GDM1 (cell line): ENCODE measurements at regions not wholly inside any gene's neighbourhood (a gene's known extent, or its start where the extent isn't known, plus 50 kb on each side); places are given as distances from the start of the nearest gene placed in this dataset.
"Not testable (repeated sequence)": the region's sequence is repeated elsewhere in the genome, so short reads cannot be mapped to it uniquely, and the experiment has no call there.

ENCODE experiments used
- DNase-seq: peaks from one replicate; lab custom pipeline; 2025; lab: John Stamatoyannopoulos, UW

DNA sequence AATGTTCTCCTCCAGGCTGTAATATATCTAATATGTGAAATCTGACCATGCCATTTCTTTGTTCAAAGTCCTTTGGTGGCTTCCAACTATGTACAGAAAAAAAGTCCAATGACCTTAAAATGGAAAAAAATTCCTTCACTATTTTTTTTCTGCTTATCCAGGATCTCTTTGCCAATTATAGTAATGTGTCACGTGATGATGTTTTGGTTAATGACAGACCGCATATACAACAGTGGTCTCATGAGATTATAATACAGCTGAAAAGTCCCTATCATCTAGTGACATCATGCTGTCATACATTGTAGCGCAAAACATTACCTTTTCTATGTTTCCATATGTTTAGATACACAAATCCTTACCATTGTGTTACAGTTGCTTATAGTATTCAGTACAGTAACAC lies 477.6 kb downstream of the TMEM232 start:
- DNase-seq: no peak

DNA sequence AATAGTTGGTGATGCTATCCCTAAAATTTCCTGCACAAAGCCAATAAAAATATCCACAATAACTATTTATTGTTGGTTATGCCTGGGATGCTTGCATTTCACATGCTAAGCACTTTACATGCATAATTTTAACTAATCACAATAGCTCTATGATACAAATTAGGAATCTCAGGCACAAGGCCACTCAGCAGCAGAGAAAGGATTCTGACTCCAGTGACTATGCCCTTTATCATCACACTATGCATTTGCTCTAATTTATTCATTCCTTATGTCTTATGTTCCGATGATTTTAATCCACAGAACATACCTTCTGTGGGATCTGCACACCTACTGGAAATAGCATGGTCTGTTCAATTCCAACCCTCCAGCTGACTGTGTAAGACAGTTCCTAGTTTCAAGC lies 476.1 kb downstream of the TMEM232 start:
- no peak for DNase-seq

DNA sequence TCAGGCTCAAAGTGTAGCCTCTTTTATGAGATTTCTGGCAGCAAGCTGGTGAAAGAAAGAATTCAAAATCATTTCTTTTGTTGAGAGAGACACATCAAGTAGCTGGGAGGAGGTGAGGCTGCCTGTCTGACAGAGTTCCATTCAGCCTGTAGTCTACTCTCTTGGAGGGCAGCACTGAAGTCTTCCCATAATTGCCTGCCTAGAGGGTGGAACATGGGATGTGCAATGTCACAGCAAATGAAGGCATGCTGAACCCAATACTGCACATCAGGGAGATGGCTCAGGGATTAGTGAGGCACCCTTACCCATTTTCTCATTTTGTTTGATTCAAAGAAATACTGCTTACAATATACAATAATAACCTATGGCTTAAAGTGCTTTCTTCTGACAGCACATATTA lies 475.7 kb downstream of the TMEM232 start:
- DNase-seq: no peak

DNA sequence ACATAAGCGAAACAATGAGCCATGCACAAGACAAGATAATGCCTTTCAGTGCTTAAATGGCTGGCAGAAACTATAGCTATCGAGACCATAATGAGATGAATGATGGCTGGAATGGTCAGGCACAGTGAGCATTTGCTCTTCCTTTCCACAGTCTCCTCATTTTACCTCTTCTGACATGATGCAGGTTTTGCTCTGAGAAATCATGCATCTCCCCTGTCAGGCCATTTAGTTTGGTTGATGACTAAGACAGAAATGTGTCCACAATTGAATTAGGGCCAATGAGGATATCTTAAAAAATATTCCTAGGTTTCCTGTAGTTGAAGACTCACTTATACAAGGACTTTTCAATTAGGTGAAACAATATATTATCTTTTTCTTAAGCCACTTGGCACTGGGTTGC lies 475.1 kb downstream of the TMEM232 start:
- DNase-seq: no peak

- DNase-seq: no peak
Measured at GRCh38 chr5:110255194-110255593, 471.3 kb downstream of the TMEM232 start.

DNA sequence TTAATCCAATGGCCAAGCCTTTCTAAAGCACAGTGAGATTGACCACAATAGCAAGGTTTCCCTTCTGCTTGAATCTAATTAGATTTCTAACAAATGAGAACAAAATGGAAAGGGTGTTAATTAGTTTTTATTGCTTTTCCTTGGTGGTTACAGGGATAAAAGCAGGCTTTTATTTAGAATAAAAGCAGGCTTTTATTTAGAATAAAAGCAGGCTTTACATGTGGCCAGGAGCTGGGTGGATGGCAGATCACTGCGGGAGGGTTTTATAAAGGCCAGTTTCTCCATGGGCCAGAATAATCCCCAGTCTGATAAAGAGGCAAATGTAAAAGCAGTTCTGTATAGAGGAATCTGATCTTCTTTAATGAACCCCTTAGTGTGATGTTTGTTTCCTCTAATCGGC lies 470.2 kb downstream of the TMEM232 start:
- no peak for DNase-seq

- no peak for DNase-seq
Measured at GRCh38 chr5:110257971-110258370, 468.5 kb downstream of the TMEM232 start.

- DNase-seq: no peak
Measured at GRCh38 chr5:110258460-110259216, 467.8 kb downstream of the TMEM232 start.

- no peak for DNase-seq
Measured at GRCh38 chr5:110262749-110263148, 463.7 kb downstream of the TMEM232 start.

GRCh38 chr5:110264661-110265060 lies 461.8 kb downstream of the TMEM232 start:
- DNase-seq: no peak

DNA sequence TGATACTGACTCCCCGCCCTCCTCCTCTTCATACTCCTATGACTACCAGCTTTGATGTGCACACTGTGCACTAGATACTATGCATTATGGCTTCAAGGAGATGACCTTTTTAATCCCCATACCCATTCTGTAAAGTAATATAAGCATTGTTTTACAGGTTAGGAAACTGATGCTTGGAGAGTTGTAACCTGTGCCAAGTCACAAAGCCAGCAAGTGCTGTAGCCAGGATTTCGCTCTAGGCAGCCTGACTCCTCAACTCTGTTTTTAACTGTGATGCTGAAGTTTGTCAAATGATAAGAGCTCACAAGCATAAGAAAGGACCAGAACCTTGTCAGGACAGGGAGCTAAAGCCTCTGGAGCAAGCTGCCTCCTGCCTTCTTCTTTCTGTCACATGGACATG lies 461.3 kb downstream of the TMEM232 start:
- no peak for DNase-seq

DNA sequence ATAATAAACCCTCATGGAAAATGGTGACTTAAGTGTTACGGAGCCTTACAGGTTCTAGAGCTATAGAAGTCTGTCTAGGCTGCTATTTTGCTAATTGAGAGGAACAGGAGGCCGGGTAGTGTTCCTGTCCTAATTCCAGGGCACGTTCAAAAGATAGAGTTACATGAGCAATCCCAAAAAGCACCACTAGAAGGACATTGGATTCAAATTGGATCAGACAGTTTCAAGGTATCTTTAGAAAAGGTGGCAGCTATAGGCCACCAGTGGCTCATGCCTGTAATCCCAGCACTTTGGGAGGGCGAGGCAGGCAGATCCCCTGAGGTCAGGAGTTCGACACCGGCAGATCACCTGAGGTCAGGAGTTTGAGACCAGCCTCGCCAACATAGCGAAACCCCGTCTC lies 458.8 kb downstream of the TMEM232 start:
- no peak for DNase-seq

- no peak for DNase-seq
Measured at GRCh38 chr5:110268283-110268682, 458.2 kb downstream of the TMEM232 start.

DNA sequence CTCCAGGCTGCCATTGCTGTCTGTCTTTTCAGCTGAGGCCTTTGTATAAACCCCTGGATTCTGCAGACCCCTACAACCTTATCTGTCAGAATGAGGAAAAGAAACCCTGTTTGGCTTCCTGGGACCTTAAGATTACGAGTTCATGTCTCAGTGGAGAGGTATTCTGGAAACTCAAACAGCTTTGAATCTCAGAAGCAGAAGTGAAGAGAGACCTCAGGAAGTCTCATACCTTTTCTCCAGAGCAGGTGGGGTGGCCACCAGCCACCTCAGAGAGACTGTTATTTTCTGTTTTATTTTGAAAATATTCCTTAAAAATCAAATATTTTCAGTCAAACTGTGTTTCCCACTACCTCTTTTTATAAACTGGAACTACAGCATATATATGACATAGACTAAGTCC lies 457.5 kb downstream of the TMEM232 start:
- DNase-seq: no peak

DNA sequence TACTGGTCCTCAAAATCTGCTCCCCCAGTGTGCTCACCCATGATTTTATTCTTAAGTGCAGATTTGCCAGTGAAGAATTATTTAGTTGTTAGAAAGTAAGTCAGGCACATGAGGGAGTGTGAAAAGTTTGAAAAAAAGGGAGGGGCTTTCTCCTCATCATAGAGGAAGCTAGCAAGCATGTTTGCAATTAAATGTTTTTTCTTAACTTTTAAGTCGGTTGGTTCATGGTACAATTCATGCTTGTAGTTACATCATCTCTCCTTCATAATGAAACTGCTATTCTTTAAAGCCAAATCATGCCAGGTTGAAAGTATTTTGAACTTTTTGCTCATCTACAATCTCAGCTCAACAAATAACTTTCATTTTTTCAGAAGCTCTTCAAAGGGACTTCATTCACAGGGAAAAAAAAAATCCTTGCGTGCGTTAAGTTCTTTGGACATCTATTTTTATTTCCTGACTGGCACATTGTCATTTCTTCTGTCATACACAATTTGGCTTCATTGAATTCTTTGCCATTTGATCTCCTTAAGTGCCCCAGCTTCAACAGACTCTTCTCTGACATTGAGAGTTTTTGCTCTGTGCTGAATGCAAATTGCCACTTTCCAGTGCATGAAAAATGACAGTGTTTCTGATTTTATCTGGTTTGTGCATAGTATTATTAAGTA lies 456.9 kb downstream of the TMEM232 start:
- DNase-seq: no peak

GRCh38 chr5:110275878-110276277 lies 450.6 kb downstream of the TMEM232 start:
- DNase-seq: no peak

GRCh38 chr5:110278449-110278848 lies 448.0 kb downstream of the TMEM232 start:
- DNase-seq: not testable (repeated sequence)

GRCh38 chr5:110284121-110284520 lies 442.4 kb downstream of the TMEM232 start:
- DNase-seq: not testable (repeated sequence)

DNA sequence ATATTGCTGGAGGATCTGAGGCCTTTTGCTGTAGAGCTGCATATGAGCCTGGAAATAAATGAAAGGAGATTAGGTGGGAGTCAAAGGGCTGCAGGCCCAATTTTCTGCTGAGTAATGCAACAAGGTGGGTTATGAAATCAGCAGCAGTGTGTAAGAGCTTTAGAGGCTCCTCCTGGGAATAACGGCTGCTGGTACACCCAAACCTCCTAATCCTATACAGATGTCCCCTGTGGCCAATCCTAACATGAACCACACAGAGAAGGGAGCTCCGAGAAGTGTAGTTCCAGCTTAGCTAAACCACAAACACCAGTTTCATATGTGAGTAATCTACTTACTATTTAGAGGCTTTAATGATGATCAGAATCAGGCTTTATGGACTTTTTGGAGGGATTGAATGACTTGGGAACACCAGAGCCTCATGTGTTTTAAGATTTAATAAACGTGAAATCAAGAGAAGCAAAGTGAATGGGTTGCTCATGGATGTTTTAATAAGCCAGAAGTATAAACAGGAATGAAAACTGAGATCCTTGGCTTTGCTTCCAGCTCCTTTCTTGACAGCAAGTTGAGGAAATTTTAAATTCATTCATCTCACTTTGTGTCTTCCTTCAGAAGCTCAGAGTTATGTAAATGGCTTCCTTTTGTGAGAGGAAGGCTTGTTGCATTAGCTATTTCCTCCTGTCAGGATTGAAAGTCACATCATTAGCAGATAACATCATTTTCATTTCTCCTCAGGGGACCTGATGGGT lies 437.5 kb downstream of the TMEM232 start:
- no peak for DNase-seq

- no peak for DNase-seq
Measured at GRCh38 chr5:110289512-110289810, 437.0 kb downstream of the TMEM232 start.

DNA sequence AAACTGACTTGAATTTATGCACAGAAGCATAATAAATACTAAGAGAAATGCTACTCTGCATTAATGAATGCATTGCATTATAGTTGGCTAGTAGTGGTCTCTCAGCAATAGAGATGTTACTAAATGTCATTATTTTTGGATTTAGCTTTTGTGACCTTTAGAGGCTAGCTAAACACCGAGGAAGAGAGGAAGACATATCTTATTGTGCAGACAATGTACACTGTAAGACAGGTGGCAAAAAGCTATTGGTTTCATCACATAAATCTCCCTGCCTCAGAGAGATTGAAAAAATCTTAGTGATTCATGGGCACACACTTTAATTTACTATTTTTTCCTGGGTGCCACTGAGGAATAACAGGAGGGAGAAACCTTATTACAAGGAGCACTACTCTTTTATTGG lies 435.9 kb downstream of the TMEM232 start:
- DNase-seq: no peak

GRCh38 chr5:110294281-110294680 lies 432.2 kb downstream of the TMEM232 start:
- no peak for DNase-seq

DNA sequence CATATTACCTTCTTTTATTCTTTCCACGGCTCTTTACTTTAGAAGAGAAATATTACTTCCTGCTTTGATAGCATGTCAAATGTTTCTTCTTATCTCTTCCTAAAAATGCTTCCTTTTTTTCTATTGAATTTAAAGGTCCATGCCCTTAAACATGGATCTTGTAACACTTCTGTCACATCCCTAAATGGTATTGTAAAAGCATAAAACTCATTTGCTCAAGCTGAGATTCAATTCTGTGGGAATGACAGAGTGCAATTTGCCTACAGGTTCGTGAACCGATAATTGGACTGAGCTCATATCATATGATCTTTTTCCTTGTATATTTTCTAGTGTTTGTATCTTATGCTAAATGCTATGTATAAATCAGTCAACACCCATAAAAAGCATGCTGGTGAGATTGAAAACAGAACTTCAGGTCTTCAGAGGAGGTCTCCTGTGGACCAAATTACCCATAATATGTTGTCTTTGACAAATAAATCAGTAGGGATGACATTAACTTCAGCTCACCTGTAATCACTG lies 429.3 kb downstream of the TMEM232 start:
- no peak for DNase-seq
